Fibroblast of skin of left quadriceps (primary cell): ENCODE measurements at regions not wholly inside any gene's neighbourhood (a gene's known extent, or its start where the extent isn't known, plus 50 kb on each side); places are given as distances from the start of the nearest gene placed in this dataset.
"Not testable (repeated sequence)": the region's sequence is repeated elsewhere in the genome, so short reads cannot be mapped to it uniquely, and the experiment has no call there.

ENCODE experiments used
- DNase-seq, 2 experiments: peaks; one replicate each; pipeline ENCODE4 v3.0.0-alpha.2; 2013; ENCODE audit warnings: low read depth in 2 of 2

DNA sequence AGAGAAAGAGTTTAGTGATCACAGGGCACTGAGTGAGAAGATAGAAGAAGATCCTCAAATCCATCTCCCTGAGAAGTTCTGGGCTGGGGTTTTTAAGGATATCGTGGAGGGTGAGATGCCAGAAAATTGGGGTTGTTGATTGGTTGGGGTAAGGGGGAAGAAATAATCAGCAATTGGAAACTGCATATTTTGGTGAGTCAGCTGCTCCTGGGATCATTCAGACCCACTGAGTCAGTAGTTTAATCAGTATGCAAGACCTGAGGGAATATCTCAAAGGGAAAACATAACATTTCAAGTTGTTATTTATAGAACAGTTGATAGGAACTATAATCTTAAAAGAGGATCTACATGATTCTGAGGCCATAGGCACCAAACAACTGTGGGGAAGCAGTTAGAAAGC lies 183.4 kb downstream of the FCRL5 start:
- DNase-seq, result not testable (repeated sequence)

DNA sequence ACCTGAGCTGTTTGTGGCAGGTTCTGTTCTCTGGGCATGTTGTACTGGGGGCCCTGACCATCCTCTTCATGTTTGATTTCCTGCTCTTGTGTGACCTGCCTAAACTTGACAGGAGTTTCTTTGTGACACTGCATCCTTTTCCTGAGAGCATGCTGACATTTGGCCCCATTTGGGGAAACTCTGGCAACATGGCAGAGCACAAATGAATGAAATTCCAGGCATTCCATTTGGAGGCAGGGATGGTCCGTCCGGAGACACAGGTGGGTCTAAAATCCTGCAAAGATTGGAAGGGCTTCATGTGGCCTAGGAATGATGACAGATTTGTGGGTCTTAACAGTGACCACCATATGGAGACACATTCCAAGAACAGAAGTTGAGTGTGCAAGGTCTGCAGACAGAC lies 184.0 kb downstream of the FCRL5 start:
- DNase-seq, result no peak

- no peak for DNase-seq
Observed at GRCh38 chr1:157367870-157368269, 184.4 kb downstream of the FCRL5 start.

DNA sequence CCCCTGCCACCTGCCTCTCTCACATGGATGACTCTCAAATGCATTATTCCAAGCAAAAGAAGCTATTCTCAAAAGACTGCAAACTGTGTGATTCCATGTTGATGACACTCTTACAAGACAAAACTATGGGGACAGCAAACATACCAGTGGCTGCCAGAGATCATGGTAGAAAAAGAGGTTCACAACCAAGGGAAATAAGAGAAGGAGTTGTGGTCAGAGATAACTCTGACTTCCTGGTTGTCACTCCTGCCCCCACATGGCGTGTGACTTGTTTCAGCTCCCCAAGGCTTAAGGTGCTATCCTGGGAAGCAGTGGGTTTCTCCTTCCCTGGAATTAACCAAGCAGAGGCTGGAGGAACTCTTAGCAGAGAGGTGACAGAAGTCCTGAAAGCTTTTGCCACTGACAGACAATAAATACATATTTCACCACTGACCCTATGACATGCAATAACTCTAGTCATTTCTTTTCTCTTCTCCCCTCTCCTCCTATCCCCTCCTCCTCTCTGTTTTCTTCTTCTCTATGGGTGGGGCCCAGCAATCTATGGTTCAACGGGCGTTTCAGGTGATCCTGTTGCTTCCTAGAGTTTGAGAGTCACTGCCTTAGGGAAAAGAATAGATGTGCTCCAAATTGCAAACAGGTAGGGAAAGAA lies 185.1 kb downstream of the FCRL5 start:
- DNase-seq, result no peak

DNA sequence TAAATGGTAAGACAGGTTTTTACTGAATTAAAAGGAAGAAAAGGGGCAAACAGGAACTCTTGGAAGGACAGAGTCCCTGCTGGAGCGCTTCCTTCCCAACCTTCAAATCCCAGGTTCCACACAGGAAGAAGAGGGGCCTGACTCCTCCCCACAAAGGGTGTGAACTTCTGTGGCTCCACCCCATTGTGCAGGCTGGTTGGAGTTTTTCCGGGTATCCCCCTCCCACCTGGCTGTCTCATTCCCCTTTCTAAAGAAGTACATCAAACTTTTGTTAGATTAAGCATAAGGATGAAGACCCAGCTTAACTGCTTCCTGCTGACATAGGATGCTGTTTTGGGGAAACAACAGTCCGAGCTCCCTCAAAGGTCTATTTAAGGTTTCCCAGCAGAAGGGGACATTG lies 187.7 kb downstream of the FCRL5 start:
- DNase-seq, result no peak

- DNase-seq, result peak in 1 of 2 experiments; percentile 3
Observed at GRCh38 chr1:157363660-157364140, 188.6 kb downstream of the FCRL5 start.

DNA sequence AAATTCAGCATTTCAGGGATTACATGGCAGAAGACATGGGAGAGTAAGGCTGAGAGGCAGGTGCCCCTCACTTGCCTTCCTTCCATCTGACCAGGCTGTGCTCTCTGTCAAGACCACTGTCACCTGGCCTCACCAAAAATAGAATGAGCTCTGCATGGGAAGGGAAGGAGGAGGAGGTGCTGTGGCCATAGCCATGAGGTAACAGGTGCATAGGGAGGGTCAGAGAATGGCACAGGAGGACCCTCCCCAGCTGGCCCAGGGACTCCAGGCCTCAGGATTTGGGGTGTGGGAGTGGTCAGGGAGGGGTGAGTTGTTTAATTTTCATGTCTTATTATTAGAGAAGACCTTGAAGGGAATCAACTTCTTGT lies 192.3 kb downstream of the FCRL5 start:
- no peak for DNase-seq

- no peak for DNase-seq
Observed at GRCh38 chr1:157359314-157360022, 192.8 kb downstream of the FCRL5 start.

- DNase-seq, result no peak
Observed at GRCh38 chr1:157357111-157357510, 195.2 kb downstream of the FCRL5 start.

DNA sequence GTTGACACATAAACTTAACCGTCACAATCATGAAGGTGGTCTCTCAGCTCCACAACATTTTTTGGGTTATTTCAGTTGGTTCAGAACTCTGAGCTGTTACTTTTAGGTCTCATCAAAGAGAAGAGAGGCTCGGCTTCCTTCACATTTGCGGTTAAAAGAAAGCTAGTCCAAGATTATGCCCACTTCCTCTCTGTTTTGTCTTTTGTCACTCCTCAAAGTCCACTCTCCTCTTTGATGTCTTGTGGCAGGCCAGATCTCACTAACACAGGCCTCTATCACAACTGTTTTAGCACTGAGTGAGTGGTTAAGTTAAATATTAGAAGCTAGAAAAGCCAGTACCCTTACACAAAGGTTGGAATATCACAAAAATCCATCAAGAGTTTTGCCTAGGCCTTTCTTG lies 195.7 kb downstream of the FCRL5 start:
- DNase-seq, result no peak

DNA sequence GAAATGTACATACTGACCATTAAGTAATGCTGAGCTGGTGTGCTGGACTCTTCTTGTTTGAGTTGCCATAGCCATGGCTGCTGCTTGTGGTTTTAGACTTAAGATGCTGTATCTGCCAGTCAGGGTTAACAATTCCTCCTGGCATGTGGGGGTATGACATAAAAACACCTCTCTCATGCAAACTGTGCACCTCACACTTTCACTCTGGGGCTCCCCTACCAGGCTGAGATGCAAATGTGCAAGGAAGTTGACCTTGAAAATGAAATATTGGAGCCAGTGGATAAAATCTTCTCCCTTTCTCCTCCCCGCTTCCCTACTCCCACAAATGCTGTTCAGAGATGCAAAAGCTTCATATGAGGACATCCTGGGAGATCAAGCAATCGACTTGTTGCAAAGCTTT lies 198.8 kb downstream of the FCRL5 start:
- DNase-seq, result no peak

DNA sequence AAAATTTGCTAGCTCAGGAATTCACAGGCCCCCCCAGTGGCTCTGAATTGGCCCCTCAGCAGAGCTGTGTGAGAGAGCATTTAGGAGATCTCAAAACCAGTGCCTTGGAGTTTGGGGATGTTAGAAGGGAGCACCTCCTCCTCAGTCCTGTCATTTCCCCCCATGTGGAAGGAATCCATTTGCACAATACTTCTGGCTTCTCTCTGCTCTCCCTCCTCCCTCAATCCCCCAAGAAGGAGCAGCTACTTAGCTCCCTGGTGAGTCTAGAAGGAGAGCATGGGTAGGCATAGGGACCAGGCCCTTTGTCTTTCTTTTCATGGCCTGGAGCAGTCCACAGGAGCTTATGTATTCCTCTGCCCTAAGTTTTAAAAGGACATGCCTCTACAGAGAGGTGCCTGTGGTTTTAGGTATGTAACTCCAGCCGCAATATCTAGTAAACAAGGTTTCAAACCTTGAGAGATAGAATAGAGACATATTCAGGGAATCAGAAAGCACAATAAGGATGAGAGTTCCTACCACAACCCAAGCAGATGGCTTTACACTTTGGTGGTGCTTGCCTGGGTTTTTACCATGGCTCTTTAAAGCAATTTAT lies 199.4 kb downstream of the FCRL5 start:
- no peak for DNase-seq

DNA sequence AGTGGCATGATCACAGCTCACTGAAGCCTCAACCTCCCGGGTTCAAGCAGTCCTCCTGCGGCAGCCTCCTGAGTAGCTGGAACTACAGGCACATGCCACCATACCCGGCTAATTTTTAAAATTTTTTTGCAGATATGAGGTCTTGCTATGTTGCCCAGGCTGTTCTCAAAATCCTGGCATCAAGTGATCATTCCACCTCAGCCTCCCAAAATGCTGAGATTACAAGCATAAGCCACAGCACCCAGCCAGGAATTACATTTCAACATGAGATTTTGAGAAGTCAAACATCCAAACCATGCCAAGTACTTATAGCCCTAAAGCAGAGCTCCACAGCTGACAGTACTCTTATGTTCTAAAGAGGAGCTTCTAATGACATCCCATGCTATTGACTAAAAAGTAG lies 200.1 kb downstream of the FCRL5 start:
- DNase-seq, result no peak

- not testable (repeated sequence) for DNase-seq
Observed at GRCh38 chr1:157351800-157352199, 200.5 kb downstream of the FCRL5 start.

DNA sequence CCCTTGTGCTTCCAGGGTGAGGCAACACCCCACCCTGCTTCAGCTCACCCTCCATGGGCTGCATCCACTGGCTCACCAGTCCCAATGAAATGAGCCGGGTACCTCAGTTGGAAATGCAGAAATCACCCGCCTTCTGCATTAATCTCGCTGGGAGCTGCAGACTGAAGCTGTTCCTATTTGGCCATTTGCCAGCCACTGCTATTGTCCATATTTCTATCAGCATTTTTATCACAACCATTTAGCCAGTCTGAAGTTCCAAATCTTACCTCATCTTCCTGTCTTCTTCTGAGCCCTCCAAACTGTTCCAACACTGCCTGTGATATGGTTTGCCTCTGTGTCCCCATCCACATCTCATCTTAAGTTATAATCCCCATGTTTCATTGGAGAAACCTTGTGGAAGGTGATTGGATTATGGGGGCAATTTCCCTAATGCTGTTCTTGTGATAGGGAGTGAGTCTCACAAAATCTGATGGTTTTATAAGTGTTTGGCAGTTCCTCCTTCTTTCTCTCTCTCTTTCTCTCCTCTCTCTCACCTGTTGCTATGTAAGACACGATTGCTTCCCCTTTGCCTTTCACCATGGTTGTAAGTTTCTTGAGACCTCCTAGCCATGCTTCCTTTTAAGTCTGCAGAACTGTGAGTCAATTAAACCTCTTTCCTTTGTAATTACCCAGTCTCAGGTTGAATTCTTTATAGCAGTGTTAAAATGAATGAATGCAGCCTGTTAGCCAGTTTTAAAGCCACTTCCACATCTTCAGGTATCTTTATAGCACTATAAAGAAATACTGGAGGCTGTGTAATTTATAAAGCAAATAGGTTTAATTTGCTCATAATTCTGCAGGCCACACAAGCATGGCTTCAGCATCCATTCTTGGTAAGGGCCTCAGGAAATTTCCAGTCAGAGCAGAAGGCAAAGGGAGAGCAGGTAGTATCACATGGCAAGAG lies 203.5 kb downstream of the FCRL5 start:
- DNase-seq, result no peak

- DNase-seq, result no peak
Observed at GRCh38 chr1:157347506-157347905, 204.8 kb downstream of the FCRL5 start.

DNA sequence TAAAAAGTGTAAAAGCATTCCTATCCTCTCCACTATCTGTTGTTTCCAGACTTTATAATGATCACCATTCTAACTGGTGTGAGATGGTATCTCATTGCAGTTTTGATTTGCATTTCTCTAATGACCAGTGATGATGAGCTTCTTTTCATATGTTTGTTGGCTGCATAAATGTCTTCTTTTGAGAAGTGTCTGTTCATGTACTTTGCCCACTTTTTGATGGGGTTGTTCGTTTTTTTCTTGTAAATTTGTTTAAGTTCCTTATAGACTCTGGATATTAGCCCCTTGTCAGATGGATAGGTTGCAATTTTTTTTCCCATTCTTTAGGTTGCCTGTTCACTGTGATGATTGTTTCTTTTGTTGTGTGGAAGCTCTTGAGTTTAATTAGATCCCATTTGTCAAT lies 199.6 kb upstream of the ETV3 start:
- DNase-seq, result not testable (repeated sequence)

GRCh38 chr1:157335056-157335455 lies 196.9 kb upstream of the ETV3 start:
- no peak for DNase-seq

GRCh38 chr1:157334041-157334440 lies 195.8 kb upstream of the ETV3 start:
- no peak for DNase-seq

GRCh38 chr1:157330177-157330576 lies 192.0 kb upstream of the ETV3 start:
- DNase-seq, result not testable (repeated sequence)

GRCh38 chr1:157328120-157328519 lies 189.9 kb upstream of the ETV3 start:
- not testable (repeated sequence) for DNase-seq
